ENCODE measurements at regions not wholly inside any gene's neighbourhood (a gene's known extent, or its start where the extent isn't known, plus 50 kb on each side); places are given as distances from the start of the nearest gene placed in this dataset.

- H3K27ac ChIP-seq (ENCODE audit: low read depth in 1 of 2, low read length in 1 of 2) = peak overlapping the region in 1 of 2 donors; percentile 70
- DNase-seq (ENCODE audit: low read depth in 6 of 9, low spot score in 9 of 9) = peak in 1 of 9 donors; percentile 54
- H3K36me3 ChIP-seq (ENCODE audit: control insufficient read depth in 2 of 2, insufficient read depth in 2 of 2, low read length in 1 of 2) = no peaks in the 10 kb centered on the region
- H3K4me1 ChIP-seq (ENCODE audit: control insufficient read depth in 2 of 2, insufficient read depth in 2 of 2, low read length in 2 of 2) = peaks cover 44 to 80% of the 10 kb centered on the region in 2 donors
- 60% methylated on average over 19 of the region's 19 CpGs for WGBS
- H3K4me3 ChIP-seq (ENCODE audit: low read length in 2 of 2) = no peak overlapping the region
- no peaks in the 10 kb centered on the region for H3K9me3 ChIP-seq (ENCODE audit: control insufficient read depth in 2 of 2, insufficient read depth in 1 of 2, low read length in 1 of 2)
- H3K27me3 ChIP-seq (ENCODE audit: control insufficient read depth in 2 of 2, insufficient read depth in 1 of 2, low read length in 1 of 2) = peaks cover 0 to 16% of the 10 kb centered on the region in 2 donors
These were observed 284.9 kb downstream of the UACA start for GRCh38 chr15:70478251-70478990.

- Histone ChIP-seq H3K4me1 (ENCODE audit: control insufficient read depth in 2 of 2, insufficient read depth in 2 of 2, low read length in 2 of 2) (peaks cover 44 to 81% of the 10 kb centered on the region in 2 donors), H3K27ac (ENCODE audit: low read depth in 1 of 2, low read length in 1 of 2) (no peak overlapping the region), H3K4me3 (ENCODE audit: low read length in 2 of 2) (no peak overlapping the region), H3K9me3 (ENCODE audit: control insufficient read depth in 2 of 2, insufficient read depth in 1 of 2, low read length in 1 of 2) (no peaks in the 10 kb centered on the region), H3K36me3 (ENCODE audit: control insufficient read depth in 2 of 2, insufficient read depth in 2 of 2, low read length in 1 of 2) (no peaks in the 10 kb centered on the region), H3K27me3 (ENCODE audit: control insufficient read depth in 2 of 2, insufficient read depth in 1 of 2, low read length in 1 of 2) (peaks cover 3 to 12% of the 10 kb centered on the region in 2 donors)
- DNase-seq (ENCODE audit: low read depth in 6 of 9, low spot score in 9 of 9) = no peak
- WGBS = 94% methylated on average over 9 of the region's 9 CpGs
These were observed 285.6 kb downstream of the UACA start for GRCh38 chr15:70477750-70478250.

- no peak overlapping the region for H3K27ac ChIP-seq (ENCODE audit: low read depth in 1 of 2, low read length in 1 of 2)
- DNase-seq (ENCODE audit: low read depth in 6 of 9, low spot score in 9 of 9) = no peak
- H3K9me3 ChIP-seq (ENCODE audit: control insufficient read depth in 2 of 2, insufficient read depth in 1 of 2, low read length in 1 of 2) = no peaks in the 10 kb centered on the region
- H3K27me3 ChIP-seq (ENCODE audit: control insufficient read depth in 2 of 2, insufficient read depth in 1 of 2, low read length in 1 of 2) = peaks cover 3 to 11% of the 10 kb centered on the region in 2 donors
- H3K4me1 ChIP-seq (ENCODE audit: control insufficient read depth in 2 of 2, insufficient read depth in 2 of 2, low read length in 2 of 2) = peaks cover 44 to 81% of the 10 kb centered on the region in 2 donors
- no peak overlapping the region for H3K4me3 ChIP-seq (ENCODE audit: low read length in 2 of 2)
- WGBS = 94% methylated on average over 5 of the region's 5 CpGs
- no peaks in the 10 kb centered on the region for H3K36me3 ChIP-seq (ENCODE audit: control insufficient read depth in 2 of 2, insufficient read depth in 2 of 2, low read length in 1 of 2)
These were observed 286.9 kb downstream of the UACA start for GRCh38 chr15:70476441-70476840.

- H3K27ac ChIP-seq (ENCODE audit: low read depth in 1 of 2, low read length in 1 of 2) = no peak overlapping the region
These were observed 287.4 kb downstream of the UACA start for GRCh38 chr15:70475921-70476320.

GRCh38 chr15:70475407-70475781, 288.0 kb downstream of the UACA start:
- H3K4me3 ChIP-seq (ENCODE audit: low read length in 2 of 2) = no peak overlapping the region
- H3K27ac ChIP-seq (ENCODE audit: low read depth in 1 of 2, low read length in 1 of 2) = no peak overlapping the region
- peaks cover 3 to 11% of the 10 kb centered on the region in 2 donors for H3K27me3 ChIP-seq (ENCODE audit: control insufficient read depth in 2 of 2, insufficient read depth in 1 of 2, low read length in 1 of 2)
- no peak for DNase-seq (ENCODE audit: low read depth in 6 of 9, low spot score in 9 of 9)
- peaks cover 38 to 73% of the 10 kb centered on the region in 2 donors for H3K4me1 ChIP-seq (ENCODE audit: control insufficient read depth in 2 of 2, insufficient read depth in 2 of 2, low read length in 2 of 2)
- no peaks in the 10 kb centered on the region for H3K36me3 ChIP-seq (ENCODE audit: control insufficient read depth in 2 of 2, insufficient read depth in 2 of 2, low read length in 1 of 2)
- 63% methylated on average over 7 of the region's 7 CpGs for WGBS
- H3K9me3 ChIP-seq (ENCODE audit: control insufficient read depth in 2 of 2, insufficient read depth in 1 of 2, low read length in 1 of 2) = no peaks in the 10 kb centered on the region

More at GRCh38 chr15:70475921-70476320, 287.4 kb downstream of the UACA start:
- no peak for DNase-seq (ENCODE audit: low read depth in 6 of 9, low spot score in 9 of 9)
- peaks cover 3 to 11% of the 10 kb centered on the region in 2 donors for H3K27me3 ChIP-seq (ENCODE audit: control insufficient read depth in 2 of 2, insufficient read depth in 1 of 2, low read length in 1 of 2)
- no peak overlapping the region for H3K4me3 ChIP-seq (ENCODE audit: low read length in 2 of 2)
- H3K4me1 ChIP-seq (ENCODE audit: control insufficient read depth in 2 of 2, insufficient read depth in 2 of 2, low read length in 2 of 2) = peaks cover 43 to 78% of the 10 kb centered on the region in 2 donors
- no peaks in the 10 kb centered on the region for H3K36me3 ChIP-seq (ENCODE audit: control insufficient read depth in 2 of 2, insufficient read depth in 2 of 2, low read length in 1 of 2)
- H3K9me3 ChIP-seq (ENCODE audit: control insufficient read depth in 2 of 2, insufficient read depth in 1 of 2, low read length in 1 of 2) = no peaks in the 10 kb centered on the region

GRCh38 chr15:70474471-70475406, 288.6 kb downstream of the UACA start:
- peak in 2 of 9 donors; percentile 29 to 61 for DNase-seq (ENCODE audit: low read depth in 6 of 9, low spot score in 9 of 9)
- 25% methylated on average over 36 of the region's 36 CpGs for WGBS
- Histone ChIP-seq H3K27me3 (ENCODE audit: control insufficient read depth in 2 of 2, insufficient read depth in 1 of 2, low read length in 1 of 2) (peaks cover 3 to 15% of the 10 kb centered on the region in 2 donors), H3K4me3 (ENCODE audit: low read length in 2 of 2) (peak overlapping the region in 1 of 2 donors; percentile 7), H3K9me3 (ENCODE audit: control insufficient read depth in 2 of 2, insufficient read depth in 1 of 2, low read length in 1 of 2) (no peaks in the 10 kb centered on the region), H3K36me3 (ENCODE audit: control insufficient read depth in 2 of 2, insufficient read depth in 2 of 2, low read length in 1 of 2) (no peaks in the 10 kb centered on the region), H3K27ac (ENCODE audit: low read depth in 1 of 2, low read length in 1 of 2) (no peak overlapping the region), H3K4me1 (ENCODE audit: control insufficient read depth in 2 of 2, insufficient read depth in 2 of 2, low read length in 2 of 2) (peaks cover 34 to 66% of the 10 kb centered on the region in 2 donors)

- Histone ChIP-seq H3K27me3 (ENCODE audit: control insufficient read depth in 2 of 2, insufficient read depth in 1 of 2, low read length in 1 of 2) (peaks cover 3 to 19% of the 10 kb centered on the region in 2 donors), H3K9me3 (ENCODE audit: control insufficient read depth in 2 of 2, insufficient read depth in 1 of 2, low read length in 1 of 2) (no peaks in the 10 kb centered on the region), H3K36me3 (ENCODE audit: control insufficient read depth in 2 of 2, insufficient read depth in 2 of 2, low read length in 1 of 2) (no peaks in the 10 kb centered on the region), H3K4me3 (ENCODE audit: low read length in 2 of 2) (no peak overlapping the region), H3K4me1 (ENCODE audit: control insufficient read depth in 2 of 2, insufficient read depth in 2 of 2, low read length in 2 of 2) (peaks cover 29 to 63% of the 10 kb centered on the region in 2 donors), H3K27ac (ENCODE audit: low read depth in 1 of 2, low read length in 1 of 2) (no peak overlapping the region)
- DNase-seq (ENCODE audit: low read depth in 6 of 9, low spot score in 9 of 9) = no peak
- 55% methylated on average over 15 of the region's 15 CpGs for WGBS
These were observed 289.6 kb downstream of the UACA start for GRCh38 chr15:70473581-70474370.

- WGBS = 98% methylated on average over 1 of the region's 1 CpG
- no peaks in the 10 kb centered on the region for H3K36me3 ChIP-seq (ENCODE audit: control insufficient read depth in 2 of 2, insufficient read depth in 2 of 2, low read length in 1 of 2)
- no peak overlapping the region for H3K4me3 ChIP-seq (ENCODE audit: low read length in 2 of 2)
- H3K4me1 ChIP-seq (ENCODE audit: control insufficient read depth in 2 of 2, insufficient read depth in 2 of 2, low read length in 2 of 2) = peaks cover 23 to 60% of the 10 kb centered on the region in 2 donors
- peaks cover 3 to 15% of the 10 kb centered on the region in 2 donors for H3K27me3 ChIP-seq (ENCODE audit: control insufficient read depth in 2 of 2, insufficient read depth in 1 of 2, low read length in 1 of 2)
- DNase-seq (ENCODE audit: low read depth in 6 of 9, low spot score in 9 of 9) = no peak
- no peaks in the 10 kb centered on the region for H3K9me3 ChIP-seq (ENCODE audit: control insufficient read depth in 2 of 2, insufficient read depth in 1 of 2, low read length in 1 of 2)
- H3K27ac ChIP-seq (ENCODE audit: low read depth in 1 of 2, low read length in 1 of 2) = no peak overlapping the region
These were observed 291.8 kb downstream of the UACA start for GRCh38 chr15:70471517-70471916.

All from thymus (tissue), 11 donors.